ENCODE measurements at regions not wholly inside any gene's neighbourhood (a gene's known extent, or its start where the extent isn't known, plus 50 kb on each side); places are given as distances from the start of the nearest gene placed in this dataset.

- no peak for DNase-seq (ENCODE audit: low read depth)
Measured at GRCh38 chr13:62360609-62361008, 945.0 kb upstream of the PCDH20 start.

- no peak for DNase-seq (ENCODE audit: low read depth)
Measured at GRCh38 chr13:62358646-62358932, 942.9 kb upstream of the PCDH20 start.

GRCh38 chr13:62357887-62358645 lies 942.4 kb upstream of the PCDH20 start:
- DNase-seq (ENCODE audit: low read depth) = peak; percentile 5

GRCh38 chr13:62356977-62357376 lies 941.3 kb upstream of the PCDH20 start:
- no peak for DNase-seq (ENCODE audit: low read depth)

GRCh38 chr13:62337109-62337880 lies 921.6 kb upstream of the PCDH20 start:
- DNase-seq (ENCODE audit: low read depth) = no peak

- DNase-seq (ENCODE audit: low read depth) = no peak
Measured at GRCh38 chr13:62336507-62336906, 920.9 kb upstream of the PCDH20 start.

GRCh38 chr13:62333466-62333865 lies 917.8 kb upstream of the PCDH20 start:
- no peak for DNase-seq (ENCODE audit: low read depth)

- no peak for DNase-seq (ENCODE audit: low read depth)
Measured at GRCh38 chr13:62331384-62331783, 915.7 kb upstream of the PCDH20 start.

GRCh38 chr13:62327367-62327766 lies 911.7 kb upstream of the PCDH20 start:
- no peak for DNase-seq (ENCODE audit: low read depth)

GRCh38 chr13:62324842-62325241 lies 909.2 kb upstream of the PCDH20 start:
- no peak for DNase-seq (ENCODE audit: low read depth)

GRCh38 chr13:62321895-62322294 lies 906.2 kb upstream of the PCDH20 start:
- no peak for DNase-seq (ENCODE audit: low read depth)

- DNase-seq (ENCODE audit: low read depth) = no peak
Measured at GRCh38 chr13:62321139-62321538, 905.5 kb upstream of the PCDH20 start.

GRCh38 chr13:62320129-62321108 lies 904.8 kb upstream of the PCDH20 start:
- DNase-seq (ENCODE audit: low read depth) = peak; percentile 3

GRCh38 chr13:62309904-62310303 lies 894.3 kb upstream of the PCDH20 start:
- DNase-seq (ENCODE audit: low read depth) = no peak

GRCh38 chr13:62305756-62306155 lies 890.1 kb upstream of the PCDH20 start:
- no peak for DNase-seq (ENCODE audit: low read depth)

- no peak for DNase-seq (ENCODE audit: low read depth)
Measured at GRCh38 chr13:62302341-62302740, 886.7 kb upstream of the PCDH20 start.

GRCh38 chr13:62299988-62300387 lies 884.3 kb upstream of the PCDH20 start:
- no peak for DNase-seq (ENCODE audit: low read depth)

- no peak for DNase-seq (ENCODE audit: low read depth)
Measured at GRCh38 chr13:62296812-62297211, 881.2 kb upstream of the PCDH20 start.

GRCh38 chr13:62294244-62294643 lies 878.6 kb upstream of the PCDH20 start:
- DNase-seq (ENCODE audit: low read depth) = no peak

- DNase-seq (ENCODE audit: low read depth) = peak; percentile 1
Measured at GRCh38 chr13:62292714-62293480, 877.2 kb upstream of the PCDH20 start.

- DNase-seq (ENCODE audit: low read depth) = no peak
Measured at GRCh38 chr13:62290542-62290941, 874.9 kb upstream of the PCDH20 start.

- DNase-seq (ENCODE audit: low read depth) = no peak
Measured at GRCh38 chr13:62287764-62288163, 872.1 kb upstream of the PCDH20 start.
